Stomach (tissue), 8 donors: ENCODE measurements at regions not wholly inside any gene's neighbourhood (a gene's known extent, or its start where the extent isn't known, plus 50 kb on each side); places are given as distances from the start of the nearest gene placed in this dataset.

Experiments
- DNase-seq, 2 donors: peaks; one replicate each; pipeline versions ENCODE4 v3.0.0 to v3.0.0-alpha.2; 2013 to 2019
- H3K27ac ChIP-seq, 5 donors: fragments of 200-600 bp in 4 of 5; sonication (generic) in 4 of 5; one replicate each; pipeline ENCODE4 v1.5.1; 2013 to 2019; ENCODE audit warnings: mild to moderate bottlenecking in 1 of 5, moderate library complexity in 1 of 5
- H3K27me3 ChIP-seq, 3 donors: fragments of 200-600 bp; sonication (generic); one replicate each; pipeline ENCODE4 v1.5.1; 2017 to 2019; ENCODE audit warnings: mixed run types in 1 of 3
- H3K36me3 ChIP-seq, 4 donors: fragments of 200-600 bp; sonication (generic); 1 replicate in 3 of 4; 2 replicates in 1 of 4; pipeline ENCODE4 v1.5.1; 2016 to 2019
- H3K4me1 ChIP-seq, 4 donors: fragments of 200-600 bp; sonication (generic); one replicate each; pipeline ENCODE4 v1.5.1; 2016 to 2019
- H3K4me3 ChIP-seq, 4 donors: fragments of 200-600 bp; sonication (generic) in 3 of 4; one replicate each; pipeline ENCODE4 v1.5.1; 2016 to 2019; ENCODE audit warnings: mild to moderate bottlenecking in 1 of 4
- H3K9me3 ChIP-seq, 4 donors: fragments of 200-600 bp; sonication (generic); one replicate each; pipeline ENCODE4 v1.5.1; 2016 to 2019
- EP300 ChIP-seq: sonication (generic); formaldehyde crosslinking; IDR thresholded peaks from one replicate; pipeline ENCODE4 v1.6.1; 2017; ENCODE audit warnings: antibody characterized with exemption
- POLR2A ChIP-seq, 4 donors: fragments of 450-650 bp; IDR thresholded peaks; one replicate each; pipeline ENCODE4 v1.6.1; 2016; ENCODE audit warnings: antibody characterized with exemption in 4 of 4, control low read depth in 2 of 4, mild to moderate bottlenecking in 1 of 4, moderate library complexity in 1 of 4
- POLR2AphosphoS5 ChIP-seq, 3 donors: sonication (generic); formaldehyde crosslinking; IDR thresholded peaks; one replicate each; pipeline ENCODE4 v1.6.1; 2016; ENCODE audit warnings: antibody characterized with exemption in 3 of 3
- WGBS, 5 donors: extraction: QIAGEN DNeasy Blood & Tissue Kit in 3 of 5; methylation state at CpG; one replicate each; pipeline versions ENCODE4 v1.1.5 to v1.1.7; 2013 to 2018; 5-methylcytosine and 5-hydroxymethylcytosine counted together
- intact Hi-C: fragments of 100-400 bp; cut with DNase I; formaldehyde crosslinking; loops from one replicate; pipeline ENCODE4 v1.15.1; 2023; ENCODE audit warnings: low total_unique reads
- TF ChIP-seq, protein P1 (sequence below), 7 experiments: fragments of 450-650 bp in 4 of 7; fragments of 200-600 bp in 3 of 7; sonication (generic) in 3 of 7; IDR thresholded peaks; one replicate each; pipeline ENCODE4 v1.5.1; 2016 to 2019; ENCODE audit warnings: antibody characterized with exemption in 7 of 7, control low read depth in 2 of 7, mild to moderate bottlenecking in 1 of 7
- donor health status: healthy with polysubstance abuse.
- donor health status: Bipolar disorder and iron deficiency.
- donor health status: healthy.

DNA sequence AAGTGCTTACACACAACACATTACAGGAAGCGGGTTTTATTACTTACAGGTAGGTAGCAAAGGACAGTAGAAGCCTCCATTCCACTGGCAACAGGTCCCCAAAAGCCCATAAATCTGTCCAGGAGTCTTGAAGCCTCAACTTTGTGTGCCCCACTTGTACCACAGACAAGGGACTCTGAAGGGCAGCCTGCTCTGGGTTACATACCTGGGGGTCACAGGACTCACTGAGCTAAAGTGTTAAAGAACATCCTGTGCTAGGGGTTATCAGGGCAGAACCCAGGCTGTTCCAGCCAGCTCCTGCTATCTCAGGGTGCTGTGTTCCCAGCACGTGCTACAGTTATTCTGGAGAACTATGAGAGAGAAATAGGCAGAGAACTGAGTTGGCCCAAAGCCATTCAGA is 230.9 kb upstream of the SLC10A2 start:
- Histone ChIP-seq H3K36me3 (no peaks in the 10 kb centered on the region), H3K27me3 (peaks cover 0 to 6% (median 0%) of the 10 kb centered on the region in 3 donors), H3K4me1 (no peaks in the 10 kb centered on the region), H3K9me3 (peaks cover 0 to 13% (median 10%) of the 10 kb centered on the region in 4 donors), H3K4me3 (no peak overlapping the region), H3K27ac (no peak overlapping the region)
- TF ChIP-seq, protein P1, sequence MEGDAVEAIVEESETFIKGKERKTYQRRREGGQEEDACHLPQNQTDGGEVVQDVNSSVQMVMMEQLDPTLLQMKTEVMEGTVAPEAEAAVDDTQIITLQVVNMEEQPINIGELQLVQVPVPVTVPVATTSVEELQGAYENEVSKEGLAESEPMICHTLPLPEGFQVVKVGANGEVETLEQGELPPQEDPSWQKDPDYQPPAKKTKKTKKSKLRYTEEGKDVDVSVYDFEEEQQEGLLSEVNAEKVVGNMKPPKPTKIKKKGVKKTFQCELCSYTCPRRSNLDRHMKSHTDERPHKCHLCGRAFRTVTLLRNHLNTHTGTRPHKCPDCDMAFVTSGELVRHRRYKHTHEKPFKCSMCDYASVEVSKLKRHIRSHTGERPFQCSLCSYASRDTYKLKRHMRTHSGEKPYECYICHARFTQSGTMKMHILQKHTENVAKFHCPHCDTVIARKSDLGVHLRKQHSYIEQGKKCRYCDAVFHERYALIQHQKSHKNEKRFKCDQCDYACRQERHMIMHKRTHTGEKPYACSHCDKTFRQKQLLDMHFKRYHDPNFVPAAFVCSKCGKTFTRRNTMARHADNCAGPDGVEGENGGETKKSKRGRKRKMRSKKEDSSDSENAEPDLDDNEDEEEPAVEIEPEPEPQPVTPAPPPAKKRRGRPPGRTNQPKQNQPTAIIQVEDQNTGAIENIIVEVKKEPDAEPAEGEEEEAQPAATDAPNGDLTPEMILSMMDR (IDR thresholded peaks at IDR 0.05) = no peak
- no peak for TF ChIP-seq EP300
- TF ChIP-seq POLR2AphosphoS5 (IDR thresholded peaks at IDR 0.05) = no peak
- no peak for TF ChIP-seq POLR2A (IDR thresholded peaks at IDR 0.05)
- WGBS, 5 donors = 69 to 84% (median 74%) methylated on average over 2 of the region's 2 CpGs
- no peak for DNase-seq
- intact Hi-C loops = no loop called here

DNA sequence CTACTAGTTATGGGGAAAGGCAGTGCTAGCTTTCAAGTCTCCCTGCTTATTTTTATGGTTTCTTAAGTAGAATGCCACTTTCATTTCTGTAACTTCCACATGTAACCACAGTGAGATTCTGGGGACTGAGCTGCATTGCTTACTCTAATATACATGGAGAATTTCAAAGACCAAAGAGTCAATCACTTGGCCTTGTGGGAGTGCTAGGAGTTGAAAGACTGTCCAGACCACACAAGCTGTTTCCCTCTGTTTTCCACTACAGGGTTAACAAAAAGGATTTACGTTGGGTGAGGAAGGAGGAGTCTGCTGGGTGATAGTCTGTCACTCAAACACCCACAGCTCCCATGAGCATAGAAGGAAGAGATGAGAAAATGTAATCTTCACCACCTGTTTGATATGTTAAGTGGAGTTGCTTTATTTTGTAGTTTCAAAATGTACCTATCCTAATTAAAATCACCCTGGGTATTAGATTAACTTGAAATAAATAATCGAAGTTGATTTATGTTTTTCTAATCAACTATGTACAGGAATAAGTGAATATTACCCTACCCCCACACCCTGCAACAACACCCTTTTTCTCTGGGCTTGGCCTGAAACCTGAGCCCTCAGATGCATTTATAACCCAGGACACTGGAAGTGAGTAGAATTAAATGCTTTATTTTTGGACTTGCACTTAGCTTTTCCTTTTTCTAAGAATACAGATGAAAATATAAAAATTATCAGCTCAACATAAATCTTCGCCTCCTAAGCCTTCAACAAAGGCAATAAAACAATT is 225.8 kb upstream of the SLC10A2 start:
- H3K9me3 ChIP-seq = peaks cover 0 to 4% (median 2%) of the 10 kb centered on the region in 4 donors
- WGBS, 5 donors = 35 to 42% (median 40%) methylated on average over 3 of the region's 3 CpGs
- no peak for TF ChIP-seq EP300
- H3K4me1 ChIP-seq = no peaks in the 10 kb centered on the region
- no peaks in the 10 kb centered on the region for H3K36me3 ChIP-seq
- H3K4me3 ChIP-seq = no peak overlapping the region
- no peak overlapping the region for H3K27ac ChIP-seq
- intact Hi-C loops = no loop called here
- DNase-seq = no peak
- no peaks in the 10 kb centered on the region for H3K27me3 ChIP-seq

DNA sequence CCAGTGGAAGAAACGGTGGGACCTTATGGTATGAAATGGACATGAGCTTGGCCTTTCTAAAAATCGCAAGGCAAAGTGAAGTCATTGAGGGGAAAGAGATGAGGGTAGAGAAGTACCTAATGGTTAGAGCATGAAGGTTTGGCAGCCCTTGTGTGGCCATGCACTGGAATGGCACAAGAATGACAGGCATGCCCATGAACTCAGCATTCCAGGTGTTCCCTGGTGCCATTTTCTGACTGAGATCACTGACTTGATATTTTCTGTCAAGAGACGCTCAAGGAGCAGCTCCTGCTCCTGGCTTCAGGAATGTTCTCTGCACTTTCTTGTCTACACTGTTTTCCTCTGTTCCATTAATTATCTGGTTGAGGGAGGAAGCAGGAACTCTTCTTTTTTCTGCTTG is 225.0 kb upstream of the SLC10A2 start:
- TF ChIP-seq POLR2A (IDR thresholded peaks at IDR 0.05) (no peak), POLR2AphosphoS5 (IDR thresholded peaks at IDR 0.05) (no peak), EP300 (no peak)
- TF ChIP-seq, protein P1 (IDR thresholded peaks at IDR 0.05) = no peak
- no peak overlapping the region for H3K4me3 ChIP-seq
- intact Hi-C loops = no loop called here
- WGBS, 5 donors = 82 to 94% (median 89%) methylated on average over 3 of the region's 3 CpGs
- no peaks in the 10 kb centered on the region for H3K4me1 ChIP-seq
- DNase-seq = no peak
- no peak overlapping the region for H3K27ac ChIP-seq
- no peaks in the 10 kb centered on the region for H3K27me3 ChIP-seq
- no peaks in the 10 kb centered on the region for H3K9me3 ChIP-seq
- no peaks in the 10 kb centered on the region for H3K36me3 ChIP-seq

DNA sequence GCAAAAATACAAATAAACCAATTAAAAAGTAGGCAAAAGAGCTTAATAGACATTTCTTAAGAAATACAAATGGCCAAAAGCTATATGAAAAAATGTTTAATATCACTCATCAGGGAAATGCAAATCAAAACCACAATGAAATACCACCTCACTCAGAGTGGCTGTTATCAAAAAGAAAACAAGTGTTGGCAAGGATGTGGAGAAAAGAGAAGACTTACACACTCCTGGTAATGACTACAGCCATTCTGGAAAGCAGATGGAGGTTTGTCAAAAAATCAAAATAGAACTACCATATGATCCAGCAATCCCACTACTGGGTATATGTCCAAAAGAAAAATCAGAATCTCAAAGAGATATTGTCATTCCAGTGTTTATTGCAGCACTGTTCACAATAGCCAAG is 223.5 kb upstream of the SLC10A2 start:
- Histone ChIP-seq H3K27ac (no peak overlapping the region), H3K4me3 (no peak overlapping the region), H3K9me3 (no peaks in the 10 kb centered on the region), H3K27me3 (no peaks in the 10 kb centered on the region), H3K4me1 (no peaks in the 10 kb centered on the region), H3K36me3 (no peaks in the 10 kb centered on the region)
- no peak for DNase-seq
- TF ChIP-seq, protein P1 (IDR thresholded peaks at IDR 0.05) = no peak
- TF ChIP-seq POLR2AphosphoS5 (IDR thresholded peaks at IDR 0.05) (no peak), EP300 (no peak), POLR2A (IDR thresholded peaks at IDR 0.05) (no peak)
- intact Hi-C loops = no loop called here

DNA sequence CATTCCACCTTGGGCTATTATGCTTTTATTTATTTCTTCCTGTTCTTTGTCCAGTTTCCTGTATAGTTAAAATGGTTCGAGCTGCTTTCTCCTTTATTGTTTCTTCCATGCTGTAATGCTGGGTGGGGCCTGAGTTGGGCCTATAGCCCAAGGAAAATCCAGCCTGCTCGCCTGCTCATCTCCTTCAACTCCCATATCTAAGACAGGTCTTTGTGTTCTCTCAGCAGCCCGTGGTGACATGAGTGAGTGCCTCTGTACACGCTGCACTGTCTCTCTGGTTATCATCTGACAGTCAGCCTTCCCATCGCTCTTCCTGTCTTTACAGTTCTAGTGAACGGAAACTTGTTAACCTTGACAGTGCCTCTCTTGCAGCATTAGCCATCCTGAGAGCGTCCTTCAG is 221.9 kb upstream of the SLC10A2 start:
- intact Hi-C loops = no loop called here
- DNase-seq = no peak
- Histone ChIP-seq H3K4me1 (no peaks in the 10 kb centered on the region), H3K36me3 (no peaks in the 10 kb centered on the region), H3K27ac (no peak overlapping the region), H3K4me3 (no peak overlapping the region), H3K9me3 (no peaks in the 10 kb centered on the region), H3K27me3 (peaks cover 0 to 3% (median 0%) of the 10 kb centered on the region in 3 donors)
- WGBS, 5 donors = 52 to 67% (median 62%) methylated on average over 7 of the region's 7 CpGs
- no peak for TF ChIP-seq EP300
- no peak for TF ChIP-seq POLR2A (IDR thresholded peaks at IDR 0.05)
- TF ChIP-seq POLR2AphosphoS5 (IDR thresholded peaks at IDR 0.05) = no peak
